GM19452 (cell line): ENCODE measurements at regions not wholly inside any gene's neighbourhood (a gene's known extent, or its start where the extent isn't known, plus 50 kb on each side); places are given as distances from the start of the nearest gene placed in this dataset.

ENCODE experiments used
- ATAC-seq: cut with Tn5 transposase; IDR thresholded peaks from one replicate; pipeline ENCODE4 v1.9.1; 2021; ENCODE audit not compliant: unreplicated experiment

GRCh38 chr6:148082696-148083095 lies 259.9 kb upstream of the SASH1 start:
- no peak for ATAC-seq

- ATAC-seq, result no peak
These were observed 256.9 kb upstream of the SASH1 start for GRCh38 chr6:148085631-148086331.

- no peak for ATAC-seq
These were observed 256.3 kb upstream of the SASH1 start for GRCh38 chr6:148086386-148086785.

GRCh38 chr6:148086843-148087242 lies 255.8 kb upstream of the SASH1 start:
- no peak for ATAC-seq

- ATAC-seq, result no peak
These were observed 255.0 kb upstream of the SASH1 start for GRCh38 chr6:148087659-148088058.

GRCh38 chr6:148090326-148090725 lies 252.3 kb upstream of the SASH1 start:
- ATAC-seq, result no peak

GRCh38 chr6:148091394-148091793 lies 251.2 kb upstream of the SASH1 start:
- no peak for ATAC-seq

GRCh38 chr6:148103436-148103835 lies 239.2 kb upstream of the SASH1 start:
- ATAC-seq, result no peak

- no peak for ATAC-seq
These were observed 238.5 kb upstream of the SASH1 start for GRCh38 chr6:148104131-148104530.

- ATAC-seq, result no peak
These were observed 236.9 kb upstream of the SASH1 start for GRCh38 chr6:148105695-148106094.

GRCh38 chr6:148107911-148108310 lies 234.7 kb upstream of the SASH1 start:
- no peak for ATAC-seq

GRCh38 chr6:148109732-148110131 lies 232.9 kb upstream of the SASH1 start:
- ATAC-seq, result no peak

GRCh38 chr6:148110925-148111324 lies 231.7 kb upstream of the SASH1 start:
- no peak for ATAC-seq

- no peak for ATAC-seq
These were observed 229.8 kb upstream of the SASH1 start for GRCh38 chr6:148112851-148113319.

GRCh38 chr6:148116001-148116400 lies 226.6 kb upstream of the SASH1 start:
- ATAC-seq, result no peak

GRCh38 chr6:148118244-148118643 lies 224.4 kb upstream of the SASH1 start:
- ATAC-seq, result no peak

GRCh38 chr6:148128014-148128730 lies 214.5 kb upstream of the SASH1 start:
- no peak for ATAC-seq

- ATAC-seq, result no peak
These were observed 208.0 kb upstream of the SASH1 start for GRCh38 chr6:148134592-148134991.

GRCh38 chr6:148136586-148136985 lies 206.1 kb upstream of the SASH1 start:
- ATAC-seq, result no peak

- ATAC-seq, result no peak
These were observed 205.0 kb upstream of the SASH1 start for GRCh38 chr6:148137652-148138051.

GRCh38 chr6:148138573-148138972 lies 204.1 kb upstream of the SASH1 start:
- no peak for ATAC-seq

- ATAC-seq, result no peak
These were observed 201.7 kb upstream of the SASH1 start for GRCh38 chr6:148140772-148141557.
